Small intestine (tissue), 7 donors: ENCODE measurements at regions not wholly inside any gene's neighbourhood (a gene's known extent, or its start where the extent isn't known, plus 50 kb on each side); places are given as distances from the start of the nearest gene placed in this dataset.
"Not testable (repeated sequence)": the region's sequence is repeated elsewhere in the genome, so short reads cannot be mapped to it uniquely, and the experiment has no call there.

Experiments used
- DNase-seq, 2 donors: peaks; one replicate each; pipeline versions ENCODE4 v3.0.0 to v3.0.0-alpha.2; 2013
- FAIRE-seq: peaks from 2 replicates; lab custom pipeline; 2012; peaks lifted over from hg19 to GRCh38; lab: Jason Lieb, UNC
- H3K27ac ChIP-seq, 3 donors: one replicate each; pipeline ENCODE4 v1.5.1; 2013; ENCODE audit warnings: low read length in 2 of 3, mild to moderate bottlenecking in 2 of 3, control low read depth in 1 of 3, inconsistent platforms in 1 of 3, low read depth in 1 of 3, moderate library complexity in 1 of 3
- H3K27me3 ChIP-seq, 3 donors: one replicate each; pipeline ENCODE4 v1.6.1; 2013; ENCODE audit warnings: low read length in 3 of 3, inconsistent platforms in 1 of 3; ENCODE audit not compliant: control insufficient read depth in 3 of 3, insufficient read depth in 3 of 3
- H3K36me3 ChIP-seq, 3 donors: one replicate each; pipeline ENCODE4 v1.6.1; 2013; ENCODE audit warnings: low read length in 3 of 3, inconsistent platforms in 1 of 3, low read depth in 1 of 3, mild to moderate bottlenecking in 1 of 3, moderate library complexity in 1 of 3; ENCODE audit not compliant: control insufficient read depth in 3 of 3, insufficient read depth in 2 of 3
- H3K4me1 ChIP-seq, 3 donors: one replicate each; pipeline ENCODE4 v1.6.1; 2013; ENCODE audit warnings: low read length in 2 of 3, inconsistent platforms in 1 of 3, low read depth in 1 of 3, mild to moderate bottlenecking in 1 of 3, moderate library complexity in 1 of 3; ENCODE audit not compliant: control insufficient read depth in 3 of 3, insufficient read depth in 2 of 3
- H3K4me3 ChIP-seq, 3 donors: one replicate each; pipeline ENCODE4 v1.5.1; 2013; ENCODE audit warnings: low read length in 3 of 3, control low read depth in 1 of 3, inconsistent platforms in 1 of 3, low read depth in 1 of 3, mild to moderate bottlenecking in 1 of 3, moderate library complexity in 1 of 3
- H3K9me3 ChIP-seq, 2 donors: one replicate each; pipeline ENCODE4 v1.6.1; 2013; ENCODE audit warnings: low read depth in 1 of 2, low read length in 1 of 2; ENCODE audit not compliant: control insufficient read depth in 2 of 2, insufficient read depth in 1 of 2
- WGBS, 3 donors: extraction: QIAGEN DNeasy Blood & Tissue Kit; methylation state at CpG; one replicate each; pipeline ENCODE4 v1.1.7; 2013; 5-methylcytosine and 5-hydroxymethylcytosine counted together
- donor health status: healthy with polysubstance abuse.
- donor health status: control.
- donor health status: control.
- donor health status: Bipolar disorder and iron deficiency.
- donor health status: healthy.

DNA sequence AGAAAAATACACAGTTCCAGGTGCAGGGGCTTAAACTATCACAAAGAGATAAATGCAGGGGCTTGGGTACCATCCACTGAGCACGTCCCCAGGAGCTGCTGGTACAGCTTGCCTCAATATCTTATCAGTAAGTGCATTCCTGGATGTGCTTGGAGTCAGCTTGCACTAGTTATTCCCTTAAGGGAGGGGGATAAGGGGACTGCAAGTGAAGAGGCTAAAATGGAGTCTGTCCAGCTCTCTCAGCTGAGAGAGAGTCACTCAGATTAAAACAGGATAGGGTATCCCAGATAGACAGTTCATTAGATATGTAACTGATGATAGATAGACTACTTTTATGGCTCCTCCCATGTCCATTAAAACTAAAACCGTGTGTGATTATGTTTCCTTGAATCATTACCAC is 82.5 kb downstream of the PRR15 start:
- H3K9me3 ChIP-seq, FAIRE-seq, H3K27me3 ChIP-seq, H3K27ac ChIP-seq, DNase-seq, H3K4me1 ChIP-seq, H3K4me3 ChIP-seq: not testable (repeated sequence)
- WGBS, 3 donors: 35 to 48% (median 46%) methylated on average over 2 of the region's 2 CpGs
- H3K36me3 ChIP-seq: peaks cover 0 to 25% (median 2%) of the 10 kb centered on the region in 3 donors

- Histone ChIP-seq H3K27me3 (no peaks in the 10 kb centered on the region), H3K4me1 (no peaks in the 10 kb centered on the region), H3K4me3 (no peak overlapping the region), H3K27ac (no peak overlapping the region), H3K36me3 (peaks cover 0 to 25% (median 2%) of the 10 kb centered on the region in 3 donors), H3K9me3 (no peaks in the 10 kb centered on the region)
- no peak for DNase-seq
- FAIRE-seq: no peak
- 73 to 96% (median 83%) methylated on average over 4 of the region's 4 CpGs for WGBS, 3 donors
Measured at GRCh38 chr7:29647020-29647654, 83.5 kb downstream of the PRR15 start.

DNA sequence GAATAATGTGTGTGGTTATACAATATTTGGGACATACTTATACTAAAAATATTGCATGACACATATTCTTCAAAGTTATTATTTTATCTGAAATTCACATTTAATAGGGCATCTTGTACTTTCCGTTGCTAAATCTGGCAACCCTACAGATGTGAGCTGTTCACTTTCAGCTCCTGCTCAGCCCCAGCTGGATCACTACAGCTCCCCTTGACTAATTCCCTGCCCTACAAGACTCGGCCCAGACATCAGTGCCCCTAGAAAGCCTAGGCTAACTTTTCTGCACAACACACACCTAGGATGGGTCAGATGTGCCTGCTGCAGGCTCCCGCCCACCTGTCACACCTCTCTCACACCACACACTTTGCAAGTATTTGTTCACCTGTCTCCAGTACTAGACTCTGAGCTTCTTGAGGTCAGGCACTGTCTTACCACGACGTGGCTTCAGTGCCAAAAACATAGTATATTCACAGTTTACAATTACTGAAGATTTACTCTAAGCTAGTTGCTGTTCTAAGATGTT is 84.1 kb downstream of the PRR15 start:
- 80 to 86% (median 85%) methylated on average over 5 of the region's 5 CpGs for WGBS, 3 donors
- H3K27me3 ChIP-seq: not testable (repeated sequence)

GRCh38 chr7:29649028-29649716 is 85.5 kb downstream of the PRR15 start:
- H3K4me3 ChIP-seq: no peak overlapping the region
- 94 to 96% (median 96%) methylated on average over 33 of the region's 33 CpGs for WGBS, 3 donors
- H3K27ac ChIP-seq: no peak overlapping the region
- H3K36me3 ChIP-seq: peaks cover 0 to 25% (median 2%) of the 10 kb centered on the region in 3 donors
- no peak for FAIRE-seq
- no peaks in the 10 kb centered on the region for H3K4me1 ChIP-seq
- DNase-seq: no peak
- H3K9me3 ChIP-seq: no peaks in the 10 kb centered on the region
- no peaks in the 10 kb centered on the region for H3K27me3 ChIP-seq

More for the DNA sequence above, 84.1 kb downstream of the PRR15 start:
- not testable (repeated sequence) for H3K4me3 ChIP-seq, H3K4me1 ChIP-seq, H3K9me3 ChIP-seq, FAIRE-seq, DNase-seq, H3K27ac ChIP-seq
- peaks cover 0 to 25% (median 2%) of the 10 kb centered on the region in 3 donors for H3K36me3 ChIP-seq

GRCh38 chr7:29649876-29650275 is 86.2 kb downstream of the PRR15 start:
- no peak overlapping the region for H3K4me3 ChIP-seq
- no peaks in the 10 kb centered on the region for H3K9me3 ChIP-seq
- FAIRE-seq (no peak), DNase-seq (no peak)
- WGBS, 3 donors: 97 to 98% (median 98%) methylated on average over 21 of the region's 21 CpGs
- no peaks in the 10 kb centered on the region for H3K27me3 ChIP-seq
- H3K36me3 ChIP-seq: peaks cover 0 to 23% (median 0%) of the 10 kb centered on the region in 3 donors
- no peaks in the 10 kb centered on the region for H3K4me1 ChIP-seq
- H3K27ac ChIP-seq: no peak overlapping the region

GRCh38 chr7:29651477-29651876 is 87.8 kb downstream of the PRR15 start:
- DNase-seq: no peak
- no peak for FAIRE-seq
- Histone ChIP-seq H3K4me3 (no peak overlapping the region), H3K36me3 (peaks cover 0 to 20% (median 0%) of the 10 kb centered on the region in 3 donors), H3K27me3 (no peaks in the 10 kb centered on the region), H3K4me1 (no peaks in the 10 kb centered on the region), H3K27ac (no peak overlapping the region), H3K9me3 (no peaks in the 10 kb centered on the region)
- 88 to 94% (median 90%) methylated on average over 2 of the region's 2 CpGs for WGBS, 3 donors

- FAIRE-seq (no peak), DNase-seq (no peak)
- Histone ChIP-seq H3K27me3 (no peaks in the 10 kb centered on the region), H3K4me1 (no peaks in the 10 kb centered on the region), H3K4me3 (no peak overlapping the region), H3K27ac (no peak overlapping the region), H3K9me3 (no peaks in the 10 kb centered on the region), H3K36me3 (peaks cover 0 to 20% (median 0%) of the 10 kb centered on the region in 3 donors)
- WGBS, 3 donors: 92 to 97% (median 92%) methylated on average over 2 of the region's 2 CpGs
Measured at GRCh38 chr7:29652556-29652955, 88.9 kb downstream of the PRR15 start.

- H3K4me1 ChIP-seq, DNase-seq, H3K27ac ChIP-seq, FAIRE-seq, H3K27me3 ChIP-seq, H3K9me3 ChIP-seq, H3K4me3 ChIP-seq: not testable (repeated sequence)
- WGBS, 3 donors: 80 to 93% (median 89%) methylated on average over 4 of the region's 4 CpGs
- peaks cover 0 to 16% (median 0%) of the 10 kb centered on the region in 3 donors for H3K36me3 ChIP-seq
Measured at GRCh38 chr7:29654340-29654739, 90.7 kb downstream of the PRR15 start.
